Neuronal stem cell (in vitro differentiated cells): ENCODE measurements at regions not wholly inside any gene's neighbourhood (a gene's known extent, or its start where the extent isn't known, plus 50 kb on each side); places are given as distances from the start of the nearest gene placed in this dataset.

Experiments used
- DNase-seq: peaks from one replicate; pipeline ENCODE4 v3.0.0-alpha.2; 2013; ENCODE audit warnings: low spot score
- H2AFZ ChIP-seq: one replicate; pipeline ENCODE4 v1.6.1; 2013; ENCODE audit warnings: mild to moderate bottlenecking, low read length, inconsistent platforms
- H2AK5ac ChIP-seq: 2 replicates; pipeline ENCODE4 v1.6.1; 2013; ENCODE audit warnings: low read depth, mild to moderate bottlenecking, inconsistent platforms, low read length, moderate library complexity, mixed read lengths
- H2BK120ac ChIP-seq: 2 replicates; pipeline ENCODE4 v1.6.1; 2013; ENCODE audit warnings: low read depth, mild to moderate bottlenecking, inconsistent platforms, low read length, moderate library complexity, mixed read lengths
- H2BK12ac ChIP-seq: one replicate; pipeline ENCODE4 v1.6.1; 2013; ENCODE audit warnings: low read length, inconsistent platforms
- H2BK15ac ChIP-seq: 2 replicates; pipeline ENCODE4 v1.6.1; 2013; ENCODE audit warnings: mild to moderate bottlenecking, low read length, inconsistent platforms, mixed read lengths
- H2BK5ac ChIP-seq: one replicate; pipeline ENCODE4 v1.6.1; 2013; ENCODE audit warnings: inconsistent platforms, mild to moderate bottlenecking, low read length, moderate library complexity
- H3K14ac ChIP-seq: one replicate; pipeline ENCODE4 v1.6.1; 2013; ENCODE audit warnings: low read length, inconsistent platforms
- H3K18ac ChIP-seq: 2 replicates; pipeline ENCODE4 v1.6.1; 2013; ENCODE audit warnings: low read length, inconsistent platforms
- H3K23ac ChIP-seq: 2 replicates; pipeline ENCODE4 v1.6.1; 2013; ENCODE audit warnings: low read depth, mild to moderate bottlenecking, mixed read lengths, low read length, inconsistent platforms; ENCODE audit not compliant: poor library complexity
- H3K27ac ChIP-seq: replicated peaks from 3 replicates; pipeline ENCODE4 v1.5.1; 2013; ENCODE audit warnings: low read length, inconsistent platforms
- H3K27me3 ChIP-seq, 3 experiments: 2 replicates each; pipeline ENCODE4 v1.6.1; 2013; ENCODE audit warnings: low read length in 3 of 3, mild to moderate bottlenecking in 2 of 3, inconsistent platforms in 1 of 3, low read depth in 1 of 3, mixed read lengths in 1 of 3, moderate library complexity in 1 of 3; ENCODE audit not compliant: control insufficient read depth in 3 of 3, insufficient read depth in 3 of 3
- H3K36me3 ChIP-seq, 2 donors: replicated peaks in 1 of 2; 2 replicates each; pipeline ENCODE4 v1.6.1; 2013; ENCODE audit warnings: low read length in 2 of 2; ENCODE audit not compliant: control insufficient read depth in 2 of 2, insufficient read depth in 2 of 2
- H3K4ac ChIP-seq: 2 replicates; pipeline ENCODE4 v1.6.1; 2013; ENCODE audit warnings: inconsistent platforms, mild to moderate bottlenecking, low read length, moderate library complexity
- H3K4me1 ChIP-seq, 2 donors: 1 replicate in 1 of 2; 2 replicates in 1 of 2; pipeline ENCODE4 v1.6.1; 2013; ENCODE audit warnings: low read length in 2 of 2, low read depth in 1 of 2; ENCODE audit not compliant: control insufficient read depth in 2 of 2, insufficient read depth in 1 of 2
- H3K4me2 ChIP-seq: one replicate; pipeline ENCODE4 v1.6.1; 2013; ENCODE audit warnings: mild to moderate bottlenecking, low read length, inconsistent platforms; ENCODE audit not compliant: insufficient read depth, poor library complexity, severe bottlenecking
- H3K4me3 ChIP-seq, 2 donors: 2 replicates each; pipeline ENCODE4 v1.5.1; 2013; ENCODE audit warnings: low read length in 2 of 2, mild to moderate bottlenecking in 2 of 2, inconsistent platforms in 1 of 2, moderate library complexity in 1 of 2
- H3K79me1 ChIP-seq: one replicate; pipeline ENCODE4 v1.6.1; 2013; ENCODE audit warnings: low read depth, mild to moderate bottlenecking, inconsistent platforms, low read length, moderate library complexity
- H3K9ac ChIP-seq: one replicate; pipeline ENCODE4 v1.6.1; 2013; ENCODE audit warnings: mild to moderate bottlenecking, low read depth, low read length, inconsistent platforms; ENCODE audit not compliant: poor library complexity
- H3K9me3 ChIP-seq, 2 donors: replicated peaks in 1 of 2; 2 replicates each; pipeline versions ENCODE3 to v1.6.1; 2013; ENCODE audit warnings: low read length in 2 of 2, mild to moderate bottlenecking in 2 of 2, inconsistent platforms in 1 of 2, low read depth in 1 of 2, mixed read lengths in 1 of 2, moderate library complexity in 1 of 2; ENCODE audit not compliant: control insufficient read depth in 2 of 2, insufficient read depth in 1 of 2
- H4K8ac ChIP-seq: one replicate; pipeline ENCODE4 v1.6.1; 2013; ENCODE audit warnings: low read depth, mild to moderate bottlenecking, inconsistent platforms, low read length, moderate library complexity
- H4K91ac ChIP-seq: one replicate; pipeline ENCODE4 v1.6.1; 2013; ENCODE audit warnings: low read length, low read depth, mild to moderate bottlenecking, inconsistent platforms; ENCODE audit not compliant: poor library complexity
- WGBS, 2 donors: extraction: QIAGEN DNeasy Blood & Tissue Kit; methylation state at CpG; one replicate each; pipeline ENCODE4 v1.1.7; 2013; ENCODE audit warnings: missing lambda C conversion rate in 2 of 2, mixed read lengths in 1 of 2; ENCODE audit not compliant: insufficient read length in 2 of 2, insufficient replicate concordance in 1 of 2; ENCODE audit errors: extremely low coverage in 2 of 2; 5-methylcytosine and 5-hydroxymethylcytosine counted together

DNA sequence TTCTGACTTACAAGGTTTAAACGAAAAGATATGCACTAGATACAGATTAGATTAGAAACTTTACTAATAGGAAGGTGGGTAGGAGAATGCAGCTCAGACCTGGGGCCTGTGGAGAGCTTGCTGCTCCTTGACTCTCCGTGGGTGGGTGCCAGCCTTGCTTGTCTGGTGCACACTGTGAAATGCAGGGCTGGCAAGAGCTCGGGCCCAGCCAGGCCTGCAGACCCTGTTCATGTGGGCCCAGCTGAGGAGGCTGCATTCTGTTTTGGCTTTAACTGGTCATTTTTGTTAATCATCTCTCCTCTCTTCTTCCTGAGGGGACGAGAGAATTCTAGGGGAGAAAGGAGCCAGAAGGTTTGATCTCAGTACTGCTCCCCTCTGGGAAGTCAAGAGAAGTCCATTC, 325.4 kb downstream of the QKI start:
- Histone ChIP-seq H2BK15ac (no peak overlapping the region), H3K18ac (no peak overlapping the region), H3K36me3 (no peaks in the 10 kb centered on the region), H3K27ac (no peak overlapping the region), H2BK5ac (no peak overlapping the region), H3K14ac (no peak overlapping the region), H3K4me2 (no peak overlapping the region), H3K4me3 (no peak overlapping the region), H4K8ac (no peak overlapping the region), H3K27me3 (no peaks in the 10 kb centered on the region), H3K9ac (no peak overlapping the region), H3K23ac (no peak overlapping the region), H4K91ac (no peak overlapping the region), H2BK120ac (no peak overlapping the region), H2AFZ (no peak overlapping the region), H3K9me3 (peaks cover 0 to 3% of the 10 kb centered on the region in 2 donors), H3K4me1 (peaks cover 1 to 2% of the 10 kb centered on the region in 2 donors), H2AK5ac (no peak overlapping the region), H3K4ac (no peak overlapping the region), H3K79me1 (no peaks in the 10 kb centered on the region), H2BK12ac (no peak overlapping the region)
- DNase-seq: no peak
- no CpG with 5 or more reads among the region's 4 CpGs for WGBS, 2 donors

- Histone ChIP-seq H2BK5ac (no peak overlapping the region), H3K14ac (no peak overlapping the region), H2BK15ac (no peak overlapping the region), H4K8ac (no peak overlapping the region), H2AK5ac (no peak overlapping the region), H3K36me3 (no peaks in the 10 kb centered on the region), H3K27ac (no peak overlapping the region), H3K18ac (no peak overlapping the region), H3K9me3 (peaks cover 0 to 3% of the 10 kb centered on the region in 2 donors), H3K4me2 (no peak overlapping the region), H3K9ac (no peak overlapping the region), H3K79me1 (no peaks in the 10 kb centered on the region), H4K91ac (no peak overlapping the region), H3K4ac (no peak overlapping the region), H3K27me3 (no peaks in the 10 kb centered on the region), H2AFZ (no peak overlapping the region), H3K4me1 (no peaks in the 10 kb centered on the region), H2BK12ac (no peak overlapping the region), H3K4me3 (no peak overlapping the region), H2BK120ac (no peak overlapping the region), H3K23ac (no peak overlapping the region)
- DNase-seq: no peak
Observed at GRCh38 chr6:163739408-163739725, 324.8 kb downstream of the QKI start.

DNA sequence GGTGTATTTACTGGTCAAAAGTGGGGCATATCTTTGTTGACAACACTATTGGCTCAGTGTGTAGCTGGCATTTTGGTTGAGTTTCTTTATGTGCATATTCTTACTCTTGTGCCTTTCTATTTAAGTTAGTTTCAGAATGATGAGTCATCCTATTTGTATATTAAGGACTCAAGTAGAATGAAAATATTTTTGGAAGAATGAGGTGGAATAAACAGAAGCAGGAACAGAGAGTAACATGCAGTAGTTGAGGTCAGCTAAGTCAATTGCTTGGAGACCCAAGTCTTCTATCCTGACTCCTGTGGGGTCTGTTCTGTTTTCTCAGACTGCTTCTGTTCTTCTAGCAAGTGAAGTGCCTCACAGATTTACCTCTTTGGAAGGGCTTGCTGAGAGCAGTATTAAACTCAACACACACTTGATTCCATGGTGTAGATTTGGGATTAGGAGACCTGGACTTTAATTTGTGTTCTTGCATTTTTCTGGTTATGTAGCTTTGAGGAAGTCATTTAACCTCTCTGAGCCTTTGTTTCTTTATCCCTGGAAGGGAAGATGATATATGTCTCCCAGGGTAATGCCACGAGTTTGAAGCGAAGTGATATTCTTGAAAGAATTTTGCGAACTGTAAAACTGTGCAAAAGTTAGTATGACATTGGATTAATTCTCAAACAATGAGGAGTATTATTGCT, 324.3 kb downstream of the QKI start:
- DNase-seq: no peak
- no peak overlapping the region for H3K27ac ChIP-seq
- H2BK12ac ChIP-seq: no peak overlapping the region
- WGBS, 2 donors: no CpG with 5 or more reads among the region's 3 CpGs
- H4K91ac ChIP-seq: no peak overlapping the region
- H3K4me2 ChIP-seq: no peak overlapping the region
- H3K4me3 ChIP-seq: no peak overlapping the region
- H4K8ac ChIP-seq: no peak overlapping the region
- no peak overlapping the region for H3K9ac ChIP-seq
- H3K4me1 ChIP-seq: no peaks in the 10 kb centered on the region
- no peak overlapping the region for H3K23ac ChIP-seq
- no peak overlapping the region for H2BK15ac ChIP-seq
- no peak overlapping the region for H3K14ac ChIP-seq
- no peaks in the 10 kb centered on the region for H3K36me3 ChIP-seq
- peaks cover 0 to 3% of the 10 kb centered on the region in 2 donors for H3K9me3 ChIP-seq
- H2BK5ac ChIP-seq: no peak overlapping the region
- H3K27me3 ChIP-seq: no peaks in the 10 kb centered on the region
- no peak overlapping the region for H2BK120ac ChIP-seq
- no peak overlapping the region for H3K4ac ChIP-seq
- no peak overlapping the region for H2AK5ac ChIP-seq
- H3K18ac ChIP-seq: no peak overlapping the region
- no peak overlapping the region for H2AFZ ChIP-seq
- H3K79me1 ChIP-seq: no peaks in the 10 kb centered on the region

DNA sequence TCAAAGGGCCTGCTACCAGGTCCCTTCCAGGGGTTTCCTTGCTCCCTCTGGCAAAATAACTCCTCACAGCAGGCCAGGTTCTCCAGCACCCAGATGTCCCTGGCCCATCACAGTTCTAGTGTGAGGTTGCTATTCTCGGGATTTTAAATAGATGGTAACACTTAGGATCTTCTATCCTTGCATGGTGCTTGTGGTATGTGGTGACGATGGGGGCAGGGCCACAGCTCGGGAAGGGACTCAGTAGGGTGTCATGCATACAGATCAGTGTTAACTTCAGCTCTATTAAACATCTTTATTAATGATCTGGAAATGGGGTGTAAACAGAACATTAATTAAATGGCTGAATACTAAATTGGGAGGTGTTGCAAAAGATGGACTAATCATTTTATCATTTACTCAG, 323.8 kb downstream of the QKI start:
- no peak for DNase-seq
- no peak overlapping the region for H2BK12ac ChIP-seq
- H3K9ac ChIP-seq: no peak overlapping the region
- H2AK5ac ChIP-seq: no peak overlapping the region
- no peak overlapping the region for H3K4ac ChIP-seq
- peaks cover 0 to 3% of the 10 kb centered on the region in 2 donors for H3K9me3 ChIP-seq
- no peaks in the 10 kb centered on the region for H3K4me1 ChIP-seq
- no peak overlapping the region for H2BK5ac ChIP-seq
- H2BK15ac ChIP-seq: no peak overlapping the region
- no peak overlapping the region for H4K8ac ChIP-seq
- H3K14ac ChIP-seq: no peak overlapping the region
- no peak overlapping the region for H3K4me3 ChIP-seq
- no peak overlapping the region for H4K91ac ChIP-seq
- H2BK120ac ChIP-seq: no peak overlapping the region
- no peaks in the 10 kb centered on the region for H3K79me1 ChIP-seq
- no peak overlapping the region for H3K4me2 ChIP-seq
- no peak overlapping the region for H2AFZ ChIP-seq
- H3K27ac ChIP-seq: no peak overlapping the region
- no peak overlapping the region for H3K23ac ChIP-seq
- H3K18ac ChIP-seq: no peak overlapping the region
- no peaks in the 10 kb centered on the region for H3K27me3 ChIP-seq
- H3K36me3 ChIP-seq: no peaks in the 10 kb centered on the region
- WGBS, 2 donors: no CpG with 5 or more reads among the region's 3 CpGs
